ENCODE measurements at regions not wholly inside any gene's neighbourhood (a gene's known extent, or its start where the extent isn't known, plus 50 kb on each side); places are given as distances from the start of the nearest gene placed in this dataset.

DNA sequence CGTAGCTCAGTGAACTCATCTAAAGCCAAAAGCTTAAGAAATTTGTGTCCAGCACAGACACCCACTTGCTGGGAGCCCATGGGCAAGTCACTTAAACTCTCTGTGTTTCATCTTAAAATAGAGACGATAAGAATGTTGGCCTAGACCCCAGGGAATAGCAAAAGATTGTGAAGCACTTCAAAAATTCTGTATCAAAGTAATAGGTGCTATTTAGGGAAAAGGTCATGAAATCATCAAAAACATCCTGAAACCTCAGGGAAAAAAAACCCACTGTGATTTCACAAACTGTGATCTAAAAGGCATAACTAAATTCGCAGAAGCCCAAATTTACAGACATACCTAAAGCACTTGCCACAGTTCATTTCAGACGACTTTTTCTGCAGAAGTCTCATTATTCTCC, 278.3 kb downstream of the NR2F1-AS1 start:
- no peaks in the 10 kb centered on the region for H3K27me3 ChIP-seq
- intact Hi-C loops (cut with DNase I) = no loop called here
- 42 to 54% (median 50%) methylated on average over 4 of the region's 4 CpGs for WGBS, 3 donors

DNA sequence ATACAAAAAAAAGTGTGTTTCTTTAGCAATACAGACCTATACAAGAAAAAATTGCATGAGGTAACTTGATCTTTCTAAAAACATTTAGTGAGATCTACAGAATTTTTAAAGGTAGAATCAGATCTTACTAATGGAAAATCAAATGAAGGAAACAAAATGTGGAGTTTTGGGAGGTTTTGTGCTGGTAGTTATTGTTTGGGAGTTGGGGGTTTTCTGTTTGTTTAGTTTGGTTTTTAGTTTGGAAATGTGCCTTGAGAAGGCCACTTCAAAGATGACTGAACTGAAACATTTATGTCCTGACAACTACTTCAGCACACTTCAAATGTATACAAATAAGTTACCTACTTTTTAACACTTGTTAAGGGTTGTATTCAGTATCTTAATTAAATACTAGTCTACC, 280.1 kb downstream of the NR2F1-AS1 start:
- H3K4me3 ChIP-seq = no peak overlapping the region

More for the DNA sequence above, 278.3 kb downstream of the NR2F1-AS1 start:
- H3K4me1 ChIP-seq (ENCODE audit: insufficient read depth) = peaks cover 1% of the 10 kb centered on the region
- no peak overlapping the region for H3K27ac ChIP-seq
- H3K36me3 ChIP-seq = no peaks in the 10 kb centered on the region
- no peak overlapping the region for H3K4me3 ChIP-seq
- H3K9me3 ChIP-seq = no peaks in the 10 kb centered on the region
- no peak for DNase-seq
- TF ChIP-seq, protein P1, sequence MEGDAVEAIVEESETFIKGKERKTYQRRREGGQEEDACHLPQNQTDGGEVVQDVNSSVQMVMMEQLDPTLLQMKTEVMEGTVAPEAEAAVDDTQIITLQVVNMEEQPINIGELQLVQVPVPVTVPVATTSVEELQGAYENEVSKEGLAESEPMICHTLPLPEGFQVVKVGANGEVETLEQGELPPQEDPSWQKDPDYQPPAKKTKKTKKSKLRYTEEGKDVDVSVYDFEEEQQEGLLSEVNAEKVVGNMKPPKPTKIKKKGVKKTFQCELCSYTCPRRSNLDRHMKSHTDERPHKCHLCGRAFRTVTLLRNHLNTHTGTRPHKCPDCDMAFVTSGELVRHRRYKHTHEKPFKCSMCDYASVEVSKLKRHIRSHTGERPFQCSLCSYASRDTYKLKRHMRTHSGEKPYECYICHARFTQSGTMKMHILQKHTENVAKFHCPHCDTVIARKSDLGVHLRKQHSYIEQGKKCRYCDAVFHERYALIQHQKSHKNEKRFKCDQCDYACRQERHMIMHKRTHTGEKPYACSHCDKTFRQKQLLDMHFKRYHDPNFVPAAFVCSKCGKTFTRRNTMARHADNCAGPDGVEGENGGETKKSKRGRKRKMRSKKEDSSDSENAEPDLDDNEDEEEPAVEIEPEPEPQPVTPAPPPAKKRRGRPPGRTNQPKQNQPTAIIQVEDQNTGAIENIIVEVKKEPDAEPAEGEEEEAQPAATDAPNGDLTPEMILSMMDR (IDR thresholded peaks at IDR 0.05) = no peak
- TF ChIP-seq EP300 (IDR thresholded peaks at IDR 0.05) = no peak
- no peak for TF ChIP-seq POLR2A (IDR thresholded peaks at IDR 0.05)

DNA sequence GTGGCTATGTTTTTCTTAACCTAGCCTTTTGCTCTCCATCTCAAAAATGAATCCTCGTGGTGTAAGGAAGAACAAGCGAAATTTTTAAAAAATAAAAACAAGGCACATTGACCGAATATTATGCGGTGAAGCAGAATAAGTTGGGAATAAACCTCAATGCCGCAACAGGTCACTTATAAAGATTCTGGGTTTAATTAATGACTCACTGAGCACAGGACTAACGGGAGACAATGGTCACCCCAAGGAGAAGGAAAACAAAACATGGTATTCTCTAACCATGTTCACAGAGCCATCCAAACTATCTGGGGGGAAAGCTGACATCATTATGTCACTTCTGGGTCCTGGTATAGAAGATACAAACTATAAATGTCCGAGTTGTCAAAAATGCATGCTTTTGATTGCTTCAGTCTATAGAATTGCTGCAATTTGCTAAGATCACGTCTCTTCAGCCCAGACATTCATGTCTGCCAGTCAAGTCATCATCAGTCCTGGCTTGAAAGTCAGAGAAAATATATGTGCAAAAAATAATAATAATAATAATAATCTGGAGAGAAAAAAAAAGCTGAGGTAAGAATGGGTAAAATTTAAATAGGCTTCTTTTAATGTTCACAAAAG, 280.6 kb downstream of the NR2F1-AS1 start:
- Histone ChIP-seq H3K27me3 (no peaks in the 10 kb centered on the region), H3K27ac (no peak overlapping the region), H3K4me3 (no peak overlapping the region), H3K4me1 (ENCODE audit: insufficient read depth) (peaks cover 1% of the 10 kb centered on the region), H3K36me3 (no peaks in the 10 kb centered on the region), H3K9me3 (no peaks in the 10 kb centered on the region)
- TF ChIP-seq, protein P1 (IDR thresholded peaks at IDR 0.05) = no peak
- TF ChIP-seq POLR2A (IDR thresholded peaks at IDR 0.05) (no peak), EP300 (IDR thresholded peaks at IDR 0.05) (no peak)
- intact Hi-C loops (cut with DNase I) = no loop called here
- DNase-seq = no peak
- 82 to 88% (median 87%) methylated on average over 8 of the region's 8 CpGs for WGBS, 3 donors

More for the DNA sequence above, 280.1 kb downstream of the NR2F1-AS1 start:
- TF ChIP-seq POLR2A (IDR thresholded peaks at IDR 0.05) (no peak), EP300 (IDR thresholded peaks at IDR 0.05) (no peak)
- TF ChIP-seq, protein P1 (IDR thresholded peaks at IDR 0.05) = no peak
- intact Hi-C loops (cut with DNase I) = no loop called here
- H3K4me1 ChIP-seq (ENCODE audit: insufficient read depth) = peaks cover 1% of the 10 kb centered on the region
- no peak for DNase-seq
- no peaks in the 10 kb centered on the region for H3K36me3 ChIP-seq
- no peaks in the 10 kb centered on the region for H3K27me3 ChIP-seq
- no peak overlapping the region for H3K27ac ChIP-seq
- no peaks in the 10 kb centered on the region for H3K9me3 ChIP-seq

- H3K27me3 ChIP-seq = no peaks in the 10 kb centered on the region
- TF ChIP-seq POLR2A (IDR thresholded peaks at IDR 0.05) (no peak), EP300 (IDR thresholded peaks at IDR 0.05) (no peak)
- TF ChIP-seq, protein P1 (IDR thresholded peaks at IDR 0.05) = no peak
- H3K4me1 ChIP-seq (ENCODE audit: insufficient read depth) = peaks cover 1% of the 10 kb centered on the region
- H3K4me3 ChIP-seq = no peak overlapping the region
- no peaks in the 10 kb centered on the region for H3K36me3 ChIP-seq
- no peak for DNase-seq
- intact Hi-C loops (cut with DNase I) = no loop called here
- WGBS, 3 donors = 92 to 96% (median 94%) methylated on average over 6 of the region's 6 CpGs
- H3K27ac ChIP-seq = no peak overlapping the region
- H3K9me3 ChIP-seq = no peaks in the 10 kb centered on the region
Observed at GRCh38 chr5:93299681-93300308, 281.2 kb downstream of the NR2F1-AS1 start.
